Smooth muscle cell (in vitro differentiated cells): ENCODE measurements at regions not wholly inside any gene's neighbourhood (a gene's known extent, or its start where the extent isn't known, plus 50 kb on each side); places are given as distances from the start of the nearest gene placed in this dataset.

ENCODE experiments used
- DNase-seq: peaks from one replicate; lab custom pipeline; 2025; ENCODE audit not compliant: unreplicated experiment; lab: John Stamatoyannopoulos, UW
- H2AFZ ChIP-seq: fragments of 200-600 bp; sonication (generic); 2 replicates; pipeline ENCODE4 v1.6.0; 2016; ENCODE audit warnings: antibody characterized with exemption, low read depth, mild to moderate bottlenecking
- H3F3A ChIP-seq: fragments of 200-600 bp; sonication (generic); 2 replicates; pipeline ENCODE4 v1.6.0; 2017; ENCODE audit warnings: antibody characterized with exemption, low read depth
- H3K27ac ChIP-seq: fragments of 200-600 bp; sonication (generic); 2 replicates; pipeline ENCODE4 v1.5.1; 2016; ENCODE audit warnings: low read depth, mild to moderate bottlenecking
- H3K27me3 ChIP-seq: fragments of 200-600 bp; sonication (generic); 2 replicates; pipeline ENCODE4 v1.6.1; 2016; ENCODE audit warnings: low read depth, mild to moderate bottlenecking
- H3K36me3 ChIP-seq: fragments of 200-600 bp; sonication (generic); 2 replicates; pipeline ENCODE4 v1.5.1; 2016; ENCODE audit warnings: low read depth
- H3K4me1 ChIP-seq: fragments of 200-600 bp; sonication (generic); 2 replicates; pipeline ENCODE4 v1.5.1; 2016; ENCODE audit warnings: low read depth
- H3K4me2 ChIP-seq: fragments of 200-600 bp; sonication (generic); 2 replicates; pipeline ENCODE4 v1.6.0; 2016; ENCODE audit warnings: mild to moderate bottlenecking
- H3K4me3 ChIP-seq: fragments of 200-600 bp; sonication (generic); 2 replicates; pipeline ENCODE4 v1.5.1; 2016; ENCODE audit warnings: mild to moderate bottlenecking
- H3K79me2 ChIP-seq: fragments of 200-600 bp; sonication (generic); 2 replicates; pipeline ENCODE4 v1.6.0; 2016; ENCODE audit warnings: low read depth, mild to moderate bottlenecking
- H3K9ac ChIP-seq: fragments of 200-600 bp; sonication (generic); 2 replicates; pipeline ENCODE4 v1.6.0; 2016; ENCODE audit warnings: low read depth
- H3K9me3 ChIP-seq: fragments of 200-600 bp; sonication (generic); replicated peaks from 2 replicates; pipeline ENCODE4 v1.5.1; 2016; ENCODE audit warnings: low read depth
- H4K20me1 ChIP-seq: fragments of 200-600 bp; sonication (generic); 2 replicates; pipeline ENCODE4 v1.6.0; 2016; ENCODE audit warnings: low read depth
- CTCF ChIP-seq: fragments of 200-600 bp; sonication (generic); IDR thresholded peaks from 2 replicates; pipeline ENCODE4 v1.5.1; 2017; ENCODE audit warnings: borderline replicate concordance, mild to moderate bottlenecking, antibody characterized with exemption; ENCODE audit not compliant: insufficient read depth, poor library complexity, severe bottlenecking
- WGBS: methylation state at CpG from one replicate; pipeline ENCODE4 v1.1.7; 2016; ENCODE audit warnings: low lambda C conversion rate; 5-methylcytosine and 5-hydroxymethylcytosine counted together

- H3K27me3 ChIP-seq: no peaks in the 10 kb centered on the region
- WGBS: 97% methylated on average over 5 of the region's 5 CpGs
- no peaks in the 10 kb centered on the region for H3K9me3 ChIP-seq
- DNase-seq: no peak
- no peak overlapping the region for H3K4me2 ChIP-seq
- TF ChIP-seq CTCF: no peak
- no peaks in the 10 kb centered on the region for H3K36me3 ChIP-seq
- H2AFZ ChIP-seq: no peak overlapping the region
- H3K79me2 ChIP-seq: no peaks in the 10 kb centered on the region
- no peaks in the 10 kb centered on the region for H3F3A ChIP-seq
- no peak overlapping the region for H3K9ac ChIP-seq
- H3K4me3 ChIP-seq: no peak overlapping the region
- H3K4me1 ChIP-seq: no peaks in the 10 kb centered on the region
- H4K20me1 ChIP-seq: no peaks in the 10 kb centered on the region
- H3K27ac ChIP-seq: no peak overlapping the region
Observed at GRCh38 chr1:208743361-208743760, 499.2 kb upstream of the PLXNA2 start.

GRCh38 chr1:208747979-208748378 is 503.8 kb upstream of the PLXNA2 start:
- Histone ChIP-seq H3K4me3 (no peak overlapping the region), H3K27me3 (no peaks in the 10 kb centered on the region), H3K4me2 (peak overlapping the region; percentile 55), H3K36me3 (no peaks in the 10 kb centered on the region), H3K79me2 (no peaks in the 10 kb centered on the region), H3K9ac (no peak overlapping the region), H3K27ac (no peak overlapping the region), H4K20me1 (no peaks in the 10 kb centered on the region), H3K4me1 (no peaks in the 10 kb centered on the region), H3K9me3 (no peaks in the 10 kb centered on the region), H3F3A (no peaks in the 10 kb centered on the region), H2AFZ (no peak overlapping the region)
- DNase-seq: no peak
- WGBS: 73% methylated on average over 6 of the region's 6 CpGs
- no peak for TF ChIP-seq CTCF

- H3K27ac ChIP-seq: no peak overlapping the region
- H3K27me3 ChIP-seq: peaks cover 4% of the 10 kb centered on the region
- no peak overlapping the region for H2AFZ ChIP-seq
- TF ChIP-seq CTCF: no peak
- H3K4me3 ChIP-seq: no peak overlapping the region
- no peaks in the 10 kb centered on the region for H4K20me1 ChIP-seq
- H3K36me3 ChIP-seq: no peaks in the 10 kb centered on the region
- no peaks in the 10 kb centered on the region for H3K4me1 ChIP-seq
- no peak overlapping the region for H3K9ac ChIP-seq
- no peaks in the 10 kb centered on the region for H3K9me3 ChIP-seq
- H3K79me2 ChIP-seq: no peaks in the 10 kb centered on the region
- WGBS: 86% methylated on average over 6 of the region's 6 CpGs
- no peak for DNase-seq
- peak overlapping the region; percentile 55 for H3K4me2 ChIP-seq
- H3F3A ChIP-seq: no peaks in the 10 kb centered on the region
Observed at GRCh38 chr1:208748387-208749165, 504.4 kb upstream of the PLXNA2 start.

- Histone ChIP-seq H2AFZ (no peak overlapping the region), H3K9me3 (no peaks in the 10 kb centered on the region), H3K27me3 (peaks cover 4% of the 10 kb centered on the region), H3K4me3 (no peak overlapping the region), H4K20me1 (no peaks in the 10 kb centered on the region), H3K4me2 (no peak overlapping the region), H3K9ac (no peak overlapping the region), H3F3A (no peaks in the 10 kb centered on the region), H3K27ac (no peak overlapping the region), H3K36me3 (no peaks in the 10 kb centered on the region), H3K4me1 (no peaks in the 10 kb centered on the region), H3K79me2 (no peaks in the 10 kb centered on the region)
- TF ChIP-seq CTCF: no peak
- no peak for DNase-seq
- WGBS: 80% methylated on average over 6 of the region's 6 CpGs
Observed at GRCh38 chr1:208756339-208756981, 512.3 kb upstream of the PLXNA2 start.
